ENCODE measurements at regions not wholly inside any gene's neighbourhood (a gene's known extent, or its start where the extent isn't known, plus 50 kb on each side); places are given as distances from the start of the nearest gene placed in this dataset.

- H3K27me3 Mint-ChIP-seq: peaks cover 0 to 9% of the 10 kb centered on the region in 2 donors
Observed at GRCh38 chr6:150711061-150711460, 111.4 kb downstream of the PLEKHG1 start.

GRCh38 chr6:150711584-150712504, 112.2 kb downstream of the PLEKHG1 start:
- ATAC-seq (no peak), DNase-seq (ENCODE audit: low spot score) (no peak)
- Mint-ChIP-seq H3K9me3 (no peaks in the 10 kb centered on the region), H3K36me3 (no peaks in the 10 kb centered on the region), H3K4me3 (no peak overlapping the region), H3K4me1 (ENCODE audit: low read depth in 2 of 2) (no peaks in the 10 kb centered on the region), H3K27ac (no peak overlapping the region), H3K27me3 (peaks cover 0 to 9% of the 10 kb centered on the region in 2 donors)

More at GRCh38 chr6:150711061-150711460, 111.4 kb downstream of the PLEKHG1 start:
- ATAC-seq (no peak), DNase-seq (ENCODE audit: low spot score) (no peak)
- Mint-ChIP-seq H3K9me3 (no peaks in the 10 kb centered on the region), H3K27ac (no peak overlapping the region), H3K4me1 (ENCODE audit: low read depth in 2 of 2) (no peaks in the 10 kb centered on the region), H3K36me3 (no peaks in the 10 kb centered on the region), H3K4me3 (no peak overlapping the region)

GRCh38 chr6:150712505-150713252, 113.0 kb downstream of the PLEKHG1 start:
- Mint-ChIP-seq H3K27me3 (peaks cover 0 to 9% of the 10 kb centered on the region in 2 donors), H3K36me3 (no peaks in the 10 kb centered on the region), H3K4me3 (no peak overlapping the region), H3K4me1 (ENCODE audit: low read depth in 2 of 2) (no peaks in the 10 kb centered on the region), H3K9me3 (no peaks in the 10 kb centered on the region), H3K27ac (no peak overlapping the region)
- no peak for DNase-seq (ENCODE audit: low spot score)
- no peak for ATAC-seq

GRCh38 chr6:150713487-150713886, 113.8 kb downstream of the PLEKHG1 start:
- Mint-ChIP-seq H3K36me3 (no peaks in the 10 kb centered on the region), H3K4me3 (no peak overlapping the region), H3K4me1 (ENCODE audit: low read depth in 2 of 2) (no peaks in the 10 kb centered on the region), H3K27ac (no peak overlapping the region), H3K9me3 (no peaks in the 10 kb centered on the region), H3K27me3 (peaks cover 0 to 2% of the 10 kb centered on the region in 2 donors)
- ATAC-seq: no peak
- DNase-seq (ENCODE audit: low spot score): no peak

DNA sequence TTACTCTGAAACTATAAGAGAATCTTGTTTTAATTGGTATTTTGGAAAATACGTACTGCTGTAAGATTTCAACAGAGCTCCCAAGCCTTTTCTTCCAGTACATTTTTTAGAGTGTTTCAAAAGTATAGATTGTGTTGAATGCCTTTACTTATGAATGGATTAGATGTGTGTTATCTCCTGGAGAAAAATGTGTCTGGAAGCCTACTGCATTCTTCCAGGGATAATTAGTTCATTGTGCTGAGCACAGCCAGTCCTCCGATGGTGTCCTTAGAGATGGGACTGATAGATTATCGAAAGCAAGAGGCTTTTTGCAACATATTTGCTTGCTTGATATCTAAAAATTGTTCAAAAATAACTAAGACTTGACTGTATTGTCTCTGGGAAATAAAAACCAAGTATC, 114.2 kb downstream of the PLEKHG1 start:
- no peaks in the 10 kb centered on the region for H3K4me1 Mint-ChIP-seq (ENCODE audit: low read depth in 2 of 2)
- H3K27ac Mint-ChIP-seq: no peak overlapping the region

DNA sequence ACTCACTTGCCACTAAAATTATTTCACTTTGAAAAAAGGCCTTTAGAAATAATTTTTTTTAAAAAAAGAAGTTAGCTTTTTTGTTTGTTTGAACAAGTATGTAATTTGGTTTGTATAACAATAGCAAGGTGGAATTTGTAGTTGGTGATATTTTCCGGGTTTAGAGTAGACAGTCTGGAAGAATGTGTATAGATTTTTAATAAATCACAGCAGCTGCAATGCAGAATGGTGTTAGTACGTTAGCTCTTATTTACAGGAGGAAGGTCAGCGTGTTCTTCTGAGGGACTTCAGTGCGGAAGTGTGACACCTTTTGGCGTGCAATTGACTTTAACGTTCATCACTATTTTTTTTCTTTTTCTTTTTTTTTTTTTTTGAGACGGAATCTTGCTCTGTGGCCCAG, 115.4 kb downstream of the PLEKHG1 start:
- Mint-ChIP-seq H3K27me3 (peaks cover 7 to 9% of the 10 kb centered on the region in 2 donors), H3K27ac (no peak overlapping the region), H3K9me3 (no peaks in the 10 kb centered on the region), H3K4me1 (ENCODE audit: low read depth in 2 of 2) (no peaks in the 10 kb centered on the region), H3K36me3 (no peaks in the 10 kb centered on the region), H3K4me3 (no peak overlapping the region)
- DNase-seq (ENCODE audit: low spot score) (no peak), ATAC-seq (no peak)

More for the DNA sequence above, 114.2 kb downstream of the PLEKHG1 start:
- no peaks in the 10 kb centered on the region for H3K36me3 Mint-ChIP-seq
- peaks cover 2 to 3% of the 10 kb centered on the region in 2 donors for H3K27me3 Mint-ChIP-seq
- ATAC-seq (no peak), DNase-seq (ENCODE audit: low spot score) (no peak)
- H3K4me3 Mint-ChIP-seq: no peak overlapping the region
- H3K9me3 Mint-ChIP-seq: no peaks in the 10 kb centered on the region

GRCh38 chr6:150717419-150717818, 117.7 kb downstream of the PLEKHG1 start:
- Mint-ChIP-seq H3K4me3 (no peak overlapping the region), H3K9me3 (no peaks in the 10 kb centered on the region), H3K27me3 (peaks cover 7 to 23% of the 10 kb centered on the region in 2 donors), H3K4me1 (ENCODE audit: low read depth in 2 of 2) (no peaks in the 10 kb centered on the region), H3K27ac (no peak overlapping the region), H3K36me3 (no peaks in the 10 kb centered on the region)
- DNase-seq (ENCODE audit: low spot score) (no peak), ATAC-seq (no peak)

DNA sequence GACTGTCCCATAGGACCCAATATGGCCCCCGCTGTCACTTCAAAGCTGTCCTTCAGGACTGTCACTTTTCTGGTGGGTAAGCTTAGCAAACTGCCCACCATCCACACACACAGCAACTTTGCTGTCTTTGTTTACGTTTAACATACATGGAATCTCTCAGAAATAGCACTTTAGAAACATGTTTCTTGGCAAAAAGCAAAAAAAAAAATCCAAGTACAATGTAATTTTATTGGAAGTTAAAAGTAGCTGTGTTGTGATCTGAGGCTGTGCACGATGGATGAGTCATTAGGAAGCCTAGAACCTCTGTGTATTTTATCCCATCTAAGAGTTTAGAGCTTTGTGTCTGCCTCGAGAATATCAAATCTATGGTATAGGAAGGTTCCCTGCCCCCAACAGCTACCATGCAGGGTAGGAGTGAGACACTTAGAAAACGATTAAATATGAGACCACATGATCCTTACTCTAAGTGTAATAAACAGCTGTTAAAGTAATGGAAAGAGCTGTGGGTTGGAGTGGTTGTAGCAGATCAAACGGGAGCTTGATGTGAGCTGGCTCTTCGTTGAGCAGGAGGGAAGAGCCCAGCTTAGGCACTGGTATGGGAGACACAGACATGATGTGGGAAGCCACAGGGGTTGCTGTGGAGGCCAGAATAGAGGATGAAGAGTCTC, 119.5 kb downstream of the PLEKHG1 start:
- H3K27ac Mint-ChIP-seq: no peak overlapping the region
- ATAC-seq (no peak), DNase-seq (ENCODE audit: low spot score) (no peak)
- H3K9me3 Mint-ChIP-seq: no peaks in the 10 kb centered on the region
- H3K36me3 Mint-ChIP-seq: no peaks in the 10 kb centered on the region
- H3K4me3 Mint-ChIP-seq: no peak overlapping the region
- no peaks in the 10 kb centered on the region for H3K4me1 Mint-ChIP-seq (ENCODE audit: low read depth in 2 of 2)
- peaks cover 8 to 33% of the 10 kb centered on the region in 2 donors for H3K27me3 Mint-ChIP-seq

DNA sequence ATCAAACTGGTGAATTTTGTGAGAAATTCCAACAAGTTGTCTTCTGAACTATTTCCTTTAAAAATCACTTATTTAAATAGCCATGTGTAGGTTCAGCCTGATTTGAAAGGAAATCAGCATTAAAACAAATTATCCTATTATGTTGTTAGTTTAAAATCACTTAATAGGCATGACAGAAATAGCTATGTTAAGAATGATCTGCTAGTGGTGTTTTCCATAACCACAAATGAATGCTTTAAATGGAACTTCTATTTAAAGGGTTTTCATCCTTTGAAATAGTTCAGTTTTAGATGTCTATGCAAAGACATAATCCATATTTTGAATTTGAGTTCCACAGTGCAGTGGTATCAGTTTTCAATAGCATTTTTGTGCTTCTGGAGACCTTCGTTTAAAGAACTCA, 120.1 kb downstream of the PLEKHG1 start:
- H3K27me3 Mint-ChIP-seq: peaks cover 8 to 33% of the 10 kb centered on the region in 2 donors
- H3K4me3 Mint-ChIP-seq: no peak overlapping the region
- H3K27ac Mint-ChIP-seq: no peak overlapping the region
- no peaks in the 10 kb centered on the region for H3K4me1 Mint-ChIP-seq (ENCODE audit: low read depth in 2 of 2)
- ATAC-seq (no peak), DNase-seq (ENCODE audit: low spot score) (no peak)
- no peaks in the 10 kb centered on the region for H3K36me3 Mint-ChIP-seq
- H3K9me3 Mint-ChIP-seq: no peaks in the 10 kb centered on the region

- no peaks in the 10 kb centered on the region for H3K9me3 Mint-ChIP-seq
- H3K27me3 Mint-ChIP-seq: peaks cover 9 to 38% of the 10 kb centered on the region in 2 donors
- H3K36me3 Mint-ChIP-seq: no peaks in the 10 kb centered on the region
- no peak overlapping the region for H3K27ac Mint-ChIP-seq
- ATAC-seq (no peak), DNase-seq (ENCODE audit: low spot score) (no peak)
- H3K4me3 Mint-ChIP-seq: no peak overlapping the region
- H3K4me1 Mint-ChIP-seq (ENCODE audit: low read depth in 2 of 2): no peaks in the 10 kb centered on the region
Observed at GRCh38 chr6:150720774-150721233, 121.1 kb downstream of the PLEKHG1 start.

GRCh38 chr6:150721418-150722266, 122.0 kb downstream of the PLEKHG1 start:
- Mint-ChIP-seq H3K9me3 (no peaks in the 10 kb centered on the region), H3K27ac (no peak overlapping the region), H3K36me3 (no peaks in the 10 kb centered on the region), H3K4me3 (no peak overlapping the region), H3K27me3 (peaks cover 10 to 41% of the 10 kb centered on the region in 2 donors), H3K4me1 (ENCODE audit: low read depth in 2 of 2) (no peaks in the 10 kb centered on the region)
- no peak for ATAC-seq
- no peak for DNase-seq (ENCODE audit: low spot score)

- no peak overlapping the region for H3K27ac Mint-ChIP-seq
- ATAC-seq: no peak
- peaks cover 10 to 41% of the 10 kb centered on the region in 2 donors for H3K27me3 Mint-ChIP-seq
- H3K4me1 Mint-ChIP-seq (ENCODE audit: low read depth in 2 of 2): no peaks in the 10 kb centered on the region
- H3K36me3 Mint-ChIP-seq: no peaks in the 10 kb centered on the region
- H3K9me3 Mint-ChIP-seq: no peaks in the 10 kb centered on the region
- DNase-seq (ENCODE audit: low spot score): no peak
- no peak overlapping the region for H3K4me3 Mint-ChIP-seq
Observed at GRCh38 chr6:150722614-150723344, 123.1 kb downstream of the PLEKHG1 start.
